Limb (tissue), 2 donors: ENCODE measurements at regions not wholly inside any gene's neighbourhood (a gene's known extent, or its start where the extent isn't known, plus 50 kb on each side); places are given as distances from the start of the nearest gene placed in this dataset.
"Not testable (repeated sequence)": the region's sequence is repeated elsewhere in the genome, so short reads cannot be mapped to it uniquely, and the experiment has no call there.

Source experiments
- DNase-seq, 2 donors: peaks; one replicate each; pipeline ENCODE4 v3.0.0-alpha.2; 2016; ENCODE audit errors: extremely low spot score in 2 of 2

- no peak for DNase-seq
Measured at GRCh38 chr4:115272185-115272584, 158.8 kb upstream of the NDST4 start.

DNA sequence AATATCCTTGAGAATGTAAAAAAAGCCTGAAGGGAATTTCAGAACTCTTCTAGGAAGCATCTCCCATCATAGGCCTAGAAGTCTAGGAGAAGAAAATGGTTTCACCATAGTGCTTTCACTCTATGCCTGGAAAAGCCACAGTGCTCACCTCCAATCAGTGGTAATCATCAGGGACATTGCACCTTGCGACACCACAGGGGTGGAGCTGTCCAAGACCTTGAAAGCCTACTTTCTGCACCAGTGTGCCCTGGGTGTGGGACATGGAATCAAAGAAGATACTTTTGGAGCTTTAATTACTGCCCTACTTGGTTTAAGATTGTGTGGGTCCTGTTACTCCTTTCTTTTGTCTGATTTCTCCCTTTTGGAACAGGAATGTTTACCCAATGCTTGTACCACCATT, 146.8 kb upstream of the NDST4 start:
- no peak for DNase-seq

- DNase-seq, result no peak
Measured at GRCh38 chr4:115259642-115260041, 146.2 kb upstream of the NDST4 start.

GRCh38 chr4:115249808-115250207, 136.4 kb upstream of the NDST4 start:
- no peak for DNase-seq

DNA sequence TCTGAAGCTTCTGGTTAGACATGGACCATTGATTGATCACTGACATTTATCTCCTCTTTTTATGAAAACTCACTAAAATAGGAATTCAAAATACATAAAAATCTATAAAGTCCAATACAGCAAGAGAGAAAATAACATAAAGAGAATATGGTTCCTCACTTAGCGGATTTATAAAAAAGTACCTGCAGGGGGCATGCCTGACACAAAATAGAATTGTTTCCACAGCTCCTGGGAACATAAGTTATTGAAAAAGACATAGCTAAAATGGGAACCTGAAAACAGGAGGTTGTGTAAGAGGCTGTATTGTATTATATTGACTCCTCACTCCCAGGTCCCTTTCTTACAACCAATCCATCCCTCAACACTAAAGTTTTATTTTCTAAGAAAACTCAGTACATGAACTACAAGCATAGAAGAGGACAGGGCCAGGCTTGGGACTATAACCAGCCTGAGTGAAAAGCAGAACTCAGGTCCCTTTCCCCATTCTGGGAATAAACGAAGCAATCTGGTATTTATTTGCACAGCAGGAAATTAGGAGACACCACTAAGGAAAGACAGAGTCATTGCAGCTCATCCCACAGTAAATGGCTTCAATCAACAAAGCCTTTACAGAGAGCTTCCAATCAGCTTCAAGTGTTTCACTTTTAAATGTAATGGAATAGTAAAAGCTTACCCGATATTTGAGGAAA, 121.1 kb upstream of the NDST4 start:
- DNase-seq, result no peak

DNA sequence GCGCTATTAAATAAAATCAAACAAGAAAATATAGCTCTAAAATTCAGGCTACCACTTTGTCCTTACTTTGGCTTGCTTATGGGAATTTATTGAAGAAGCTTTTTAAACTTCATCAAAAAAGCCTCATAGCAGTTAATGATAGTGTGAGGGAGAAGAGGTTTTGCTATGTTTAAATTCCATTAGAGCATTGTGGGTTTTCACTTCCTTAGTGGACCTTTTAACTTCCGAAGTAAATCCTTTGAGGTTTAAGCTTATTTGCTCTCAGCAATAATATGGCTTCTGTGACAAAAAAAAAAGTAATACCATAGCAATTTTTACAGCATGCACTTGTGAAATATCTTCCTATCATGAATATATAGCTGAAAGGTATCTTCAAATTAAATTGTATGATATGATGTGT, 120.2 kb upstream of the NDST4 start:
- DNase-seq, result no peak

DNA sequence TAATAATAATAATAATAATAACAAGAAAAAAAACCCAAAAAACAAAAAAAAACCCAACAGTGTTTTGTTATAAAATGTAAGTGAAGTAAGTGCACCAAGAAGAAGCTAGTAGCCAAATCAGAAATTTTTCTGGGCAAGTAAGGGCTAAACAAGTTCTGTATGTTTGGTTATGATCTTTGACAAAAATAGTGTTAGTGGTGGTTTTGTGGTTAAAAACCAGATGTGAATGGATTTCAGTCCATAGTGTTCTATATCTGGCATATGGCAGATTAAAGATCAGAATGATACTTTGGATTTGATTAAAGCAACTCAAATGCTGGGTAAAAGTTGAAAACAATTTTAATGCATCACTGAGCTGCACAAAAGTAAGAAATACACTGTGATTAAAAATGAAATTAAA, 116.5 kb upstream of the NDST4 start:
- DNase-seq, result no peak

GRCh38 chr4:115228851-115229250, 115.4 kb upstream of the NDST4 start:
- no peak for DNase-seq

DNA sequence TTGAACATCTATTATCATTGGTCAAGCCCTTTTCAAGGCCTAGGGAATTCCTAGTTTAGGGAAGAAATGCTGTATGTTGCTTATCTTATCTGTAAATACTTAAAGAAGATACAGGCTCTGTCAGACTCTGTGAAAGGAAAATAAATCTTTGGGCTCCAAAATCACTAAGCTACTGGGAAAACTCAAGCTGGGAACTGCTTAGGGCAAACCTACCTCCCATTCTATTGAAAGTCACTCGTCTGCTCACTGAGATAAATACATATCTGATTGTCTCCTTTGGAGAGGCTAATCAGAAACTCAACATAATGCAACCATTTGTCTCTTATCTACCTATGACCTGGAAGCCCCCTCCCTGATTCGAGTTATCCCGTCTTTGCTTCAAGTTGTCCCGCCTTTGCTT, 108.6 kb upstream of the NDST4 start:
- DNase-seq, result no peak

GRCh38 chr4:115219862-115220261, 106.4 kb upstream of the NDST4 start:
- no peak for DNase-seq

- DNase-seq, result no peak
Measured at GRCh38 chr4:115219315-115219860, 106.0 kb upstream of the NDST4 start.

- no peak for DNase-seq
Measured at GRCh38 chr4:115215935-115216334, 102.5 kb upstream of the NDST4 start.

- no peak for DNase-seq
Measured at GRCh38 chr4:115213716-115214115, 100.3 kb upstream of the NDST4 start.

DNA sequence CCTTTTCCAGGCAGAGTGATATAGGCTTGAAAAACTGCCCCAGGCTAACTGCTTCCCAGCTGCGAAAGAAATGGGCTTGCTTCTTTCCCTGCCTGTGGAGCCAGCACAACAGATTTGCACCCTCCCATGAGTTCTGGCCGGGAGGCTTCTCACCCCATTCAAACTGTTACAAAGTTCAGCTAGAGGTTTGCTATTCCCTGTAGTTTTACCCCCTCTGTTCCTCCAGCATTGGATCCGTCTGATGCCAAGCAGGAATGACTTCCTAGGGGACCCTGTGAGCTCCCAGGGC, 87.6 kb upstream of the NDST4 start:
- no peak for DNase-seq

- not testable (repeated sequence) for DNase-seq
Measured at GRCh38 chr4:115200201-115201041, 87.0 kb upstream of the NDST4 start.

DNA sequence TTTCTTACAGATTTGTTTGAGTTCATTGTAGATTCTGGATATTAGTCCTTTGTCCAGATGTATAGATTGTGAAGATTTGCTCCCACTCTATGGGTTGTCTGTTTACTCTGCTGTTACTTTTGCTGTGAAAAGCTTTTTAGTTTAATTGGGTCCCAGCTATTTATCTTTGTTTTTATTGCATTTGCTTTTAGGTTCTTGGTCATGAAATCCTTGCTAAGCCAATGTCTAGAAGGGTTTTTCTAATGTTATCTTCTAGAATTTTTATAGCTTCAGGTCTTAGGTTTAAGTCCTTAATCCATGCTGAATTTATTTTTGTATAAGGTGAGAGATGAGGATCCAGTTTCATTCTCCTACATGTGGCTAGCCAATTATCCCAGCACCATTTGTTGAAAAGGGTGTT, 81.2 kb upstream of the NDST4 start:
- DNase-seq, result not testable (repeated sequence)

DNA sequence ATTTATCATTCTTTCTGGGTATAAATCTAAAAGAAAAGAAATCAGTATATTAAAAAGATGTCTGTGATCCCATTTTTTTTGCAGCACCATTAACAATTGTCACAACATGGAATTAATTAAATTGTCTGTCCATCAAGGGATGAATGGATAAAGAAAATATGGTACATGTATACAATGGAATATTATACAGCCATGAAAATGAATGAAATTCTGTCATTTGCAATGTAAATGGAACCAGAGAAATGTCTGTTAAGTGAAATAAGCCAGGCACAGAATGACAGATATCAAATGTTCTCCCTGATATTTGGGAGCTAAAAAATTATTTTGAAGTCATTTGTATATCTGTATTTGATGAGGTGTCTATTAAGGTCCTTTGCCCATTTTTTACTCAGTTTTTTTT, 77.1 kb upstream of the NDST4 start:
- no peak for DNase-seq

DNA sequence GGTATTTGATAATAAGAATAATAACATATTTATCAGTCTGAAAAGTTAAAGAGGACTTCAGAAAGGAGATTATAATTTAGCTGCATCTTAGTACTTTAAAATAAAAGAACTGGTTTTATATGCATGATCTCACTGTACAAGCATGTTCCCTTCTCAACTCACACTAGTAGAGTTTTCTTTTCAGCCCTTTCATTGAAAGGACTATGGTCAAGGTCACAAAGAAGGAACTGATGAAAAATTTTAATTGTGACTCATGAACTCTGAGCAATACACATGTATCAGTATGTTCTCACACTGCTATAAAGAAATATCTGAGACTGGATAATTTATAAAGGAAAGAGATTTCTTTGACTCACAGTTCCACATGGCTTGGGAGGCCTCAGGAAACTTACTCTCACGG, 73.7 kb upstream of the NDST4 start:
- DNase-seq, result no peak

GRCh38 chr4:115179438-115180062, 66.1 kb upstream of the NDST4 start:
- not testable (repeated sequence) for DNase-seq

GRCh38 chr4:115178687-115179086, 65.3 kb upstream of the NDST4 start:
- DNase-seq, result not testable (repeated sequence)

- no peak for DNase-seq
Measured at GRCh38 chr4:115171220-115171619, 57.8 kb upstream of the NDST4 start.

- no peak for DNase-seq
Measured at GRCh38 chr4:115165503-115165902, 52.1 kb upstream of the NDST4 start.
